Gastrocnemius medialis (tissue), 4 donors: ENCODE measurements at regions not wholly inside any gene's neighbourhood (a gene's known extent, or its start where the extent isn't known, plus 50 kb on each side); places are given as distances from the start of the nearest gene placed in this dataset.

ENCODE experiments used
- CTCF ChIP-seq, 5 experiments: fragments of 450-650 bp in 3 of 5; fragments of 200-600 bp in 2 of 5; sonication (generic) in 2 of 5; IDR thresholded peaks in 4 of 5; conservative IDR thresholded peaks in 1 of 5; 1 replicate in 4 of 5; 2 replicates in 1 of 5; pipeline ENCODE4 v1.5.1; 2016 to 2019; ENCODE audit warnings: antibody characterized with exemption in 5 of 5, mild to moderate bottlenecking in 3 of 5, moderate library complexity in 3 of 5
- POLR2A ChIP-seq, 2 donors: fragments of 450-650 bp; IDR thresholded peaks; one replicate each; pipeline ENCODE4 v1.6.1; 2017; ENCODE audit warnings: antibody characterized with exemption in 2 of 2, mild to moderate bottlenecking in 2 of 2, moderate library complexity in 2 of 2

DNA sequence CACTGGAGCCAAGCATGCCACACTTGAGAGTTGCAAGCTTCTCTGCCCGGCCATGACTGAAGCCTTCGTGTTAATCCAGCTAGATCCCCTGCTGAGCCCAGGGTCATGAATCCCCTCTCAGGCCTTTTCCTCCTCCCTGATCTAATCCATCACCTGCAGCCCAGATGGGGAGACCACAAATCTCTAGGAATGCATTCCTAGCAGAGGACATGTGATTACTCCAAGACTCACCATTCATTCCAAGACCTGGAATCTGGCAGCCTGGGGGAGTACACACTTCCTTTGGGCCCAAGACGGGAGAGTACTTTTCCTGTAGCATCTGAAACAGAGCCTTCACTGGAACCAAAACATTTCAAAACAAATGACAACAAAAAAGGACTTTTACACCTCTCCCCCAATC, 269.3 kb upstream of the NFIA start:
- TF ChIP-seq CTCF (IDR thresholded peaks at IDR 0.05 in 4 of 5, conservative IDR thresholded peaks at IDR 0.05 in 1 of 5), result no peak
- no peak for TF ChIP-seq POLR2A (IDR thresholded peaks at IDR 0.05)
